ENCODE measurements at regions not wholly inside any gene's neighbourhood (a gene's known extent, or its start where the extent isn't known, plus 50 kb on each side); places are given as distances from the start of the nearest gene placed in this dataset.
"Not testable (repeated sequence)": the region's sequence is repeated elsewhere in the genome, so short reads cannot be mapped to it uniquely, and the experiment has no call there.

DNA sequence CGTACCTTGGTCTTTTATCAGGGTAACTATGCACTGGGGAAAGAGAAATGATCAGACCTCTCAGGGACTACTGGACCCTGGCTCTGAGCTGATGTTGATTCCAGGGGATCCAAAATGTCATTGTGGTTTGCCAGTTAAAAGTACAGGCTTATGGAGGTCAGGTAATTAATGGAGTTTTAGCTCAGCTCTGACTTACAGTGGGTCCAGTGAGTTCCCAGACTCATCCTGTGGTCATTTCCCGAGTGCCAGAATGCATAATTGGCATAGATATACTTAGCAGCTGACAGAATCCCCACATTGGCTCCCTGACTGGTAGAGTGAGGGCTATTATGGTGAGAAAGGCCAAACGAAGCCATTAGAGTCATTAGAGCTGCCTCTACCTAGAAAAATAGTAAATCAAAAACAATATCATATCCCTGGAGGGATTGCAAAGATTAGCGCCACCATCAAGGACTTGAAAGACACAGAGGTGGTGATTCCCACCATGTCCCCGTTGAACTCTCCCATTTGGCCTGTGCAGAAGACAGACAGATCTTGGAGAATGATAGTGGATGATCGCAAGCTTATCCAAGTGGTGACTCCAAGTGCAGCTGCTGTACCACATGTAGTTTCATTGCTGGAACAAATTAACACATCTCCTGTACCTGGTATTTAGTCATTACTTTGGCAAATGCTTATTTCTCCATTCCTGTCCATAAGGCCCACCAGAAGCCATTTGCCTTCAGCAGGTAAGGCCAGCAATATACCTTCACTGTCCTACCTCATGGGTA is 152.4 kb downstream of the THBS2 start:
- DNase-seq (ENCODE audit: low read depth): no peak

DNA sequence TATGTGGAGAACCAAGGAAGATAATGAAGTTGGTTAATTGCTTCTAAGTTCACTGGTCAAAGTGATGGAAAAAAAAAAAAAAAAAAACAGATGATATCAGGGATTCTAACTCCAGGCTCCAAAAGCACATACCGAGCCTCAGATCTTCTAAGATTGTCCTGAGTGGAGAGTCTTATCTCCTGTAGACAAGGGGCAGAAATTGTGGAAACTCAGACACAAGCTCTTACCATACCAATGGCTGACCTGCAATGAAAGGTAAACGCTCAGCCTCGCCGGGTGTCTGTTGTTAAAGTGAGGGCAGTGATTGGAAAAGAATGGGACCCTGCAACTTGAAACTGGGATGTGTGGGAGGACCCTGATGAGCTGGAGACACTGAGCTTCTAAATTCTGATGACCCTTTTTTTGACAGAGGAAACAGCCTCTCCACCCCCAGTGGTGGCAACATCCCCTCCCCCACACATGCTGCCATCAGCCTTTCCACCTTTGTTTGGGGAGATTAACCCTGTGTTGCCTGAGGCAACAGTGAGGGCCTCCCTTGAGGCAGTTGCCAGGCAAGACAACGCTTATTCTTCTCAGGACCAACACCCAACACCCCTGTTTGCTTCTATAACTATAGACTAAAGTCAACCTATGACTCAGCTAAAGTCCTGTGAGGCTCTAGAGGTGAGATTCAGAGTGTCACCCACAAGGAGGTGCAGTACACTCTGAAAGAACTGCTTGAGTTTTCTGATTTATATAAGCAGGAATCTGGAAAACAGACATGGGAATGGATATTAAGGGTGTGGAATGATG is 154.0 kb downstream of the THBS2 start:
- DNase-seq (ENCODE audit: low read depth): no peak

DNA sequence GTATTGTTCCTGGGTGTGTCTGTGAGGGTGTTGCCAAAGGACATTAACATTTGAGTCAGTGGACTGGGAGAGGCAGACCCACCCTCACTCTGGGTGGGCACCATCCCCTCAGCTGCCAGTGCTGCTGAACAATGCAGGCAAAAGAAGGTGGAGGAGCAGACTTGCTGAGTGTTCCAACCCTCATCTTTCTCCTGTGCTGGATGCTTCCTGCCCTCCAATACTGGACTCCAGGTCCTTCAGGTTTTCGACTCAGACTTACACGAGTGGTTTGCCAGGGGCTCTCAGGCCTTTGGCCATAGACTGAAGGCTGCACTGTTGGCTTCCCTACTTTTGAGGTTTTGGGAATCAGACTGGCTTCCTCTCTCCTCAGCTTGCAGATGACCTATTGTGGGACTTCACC is 155.0 kb downstream of the THBS2 start:
- not testable (repeated sequence) for DNase-seq (ENCODE audit: low read depth)

DNA sequence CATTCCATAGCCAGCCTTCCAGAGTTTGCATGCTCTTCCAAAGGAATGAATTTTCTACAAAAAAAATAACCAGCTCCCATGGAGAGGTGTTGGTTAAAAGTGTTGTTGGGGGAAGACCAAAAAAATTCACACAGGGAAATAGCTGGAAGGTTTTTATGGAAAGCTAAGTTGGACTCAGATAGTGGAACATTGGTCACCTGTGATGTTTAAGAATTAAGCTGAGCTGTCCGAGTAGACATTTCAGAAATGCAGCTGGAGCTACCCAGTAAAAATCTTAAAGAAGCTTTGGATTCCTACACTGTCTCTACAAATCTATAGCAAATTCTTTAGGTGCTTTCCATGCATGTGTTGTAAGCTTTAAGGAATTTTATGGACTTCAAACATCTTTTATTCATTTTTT is 155.5 kb downstream of the THBS2 start:
- DNase-seq (ENCODE audit: low read depth): no peak

DNA sequence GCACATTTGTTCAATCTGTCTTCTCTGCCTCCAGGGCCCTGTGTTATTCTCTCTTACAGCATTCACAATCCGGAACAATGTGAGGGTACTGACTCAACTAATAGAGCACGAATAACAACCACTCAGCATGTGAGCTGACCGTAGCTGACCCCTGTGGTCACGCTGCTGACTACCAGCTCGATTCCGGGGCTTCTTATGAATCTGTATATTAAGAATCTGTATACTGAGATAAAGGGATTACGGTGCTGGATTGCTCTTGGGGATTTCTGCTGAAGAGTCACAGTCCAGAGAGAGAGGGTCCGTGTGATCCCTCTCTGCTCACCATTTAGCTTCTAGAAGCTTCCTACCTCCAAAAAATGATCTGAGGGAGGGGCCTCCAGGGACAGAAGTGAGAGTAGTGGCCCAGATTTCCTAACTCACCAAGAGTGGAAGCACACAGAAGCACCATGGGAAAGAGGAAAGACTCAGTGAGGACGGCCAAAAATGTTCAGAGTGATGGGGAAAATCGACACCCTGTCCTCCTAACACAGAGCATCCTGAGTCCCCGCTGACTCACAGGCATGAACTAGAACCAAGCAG is 156.2 kb downstream of the THBS2 start:
- DNase-seq (ENCODE audit: low read depth): no peak

DNA sequence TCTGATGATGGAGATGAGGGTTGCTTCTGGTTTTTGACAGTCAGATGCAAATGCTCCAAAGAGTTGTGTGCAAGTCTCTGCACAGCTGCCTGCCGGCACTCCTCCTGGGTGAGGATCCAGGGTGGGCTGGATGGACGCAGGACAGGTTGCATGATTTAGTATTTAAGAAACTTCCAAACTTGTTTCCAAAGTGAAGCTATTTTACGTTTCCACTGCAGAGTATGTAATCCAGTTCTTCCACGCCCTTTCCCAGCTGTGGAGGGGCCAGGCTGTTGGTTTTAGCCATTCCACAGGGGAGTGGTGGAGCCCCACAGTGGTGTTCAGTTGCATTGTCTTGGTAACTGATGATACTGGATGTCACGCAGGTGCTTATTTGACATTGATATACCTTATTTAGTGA is 157.3 kb downstream of the THBS2 start:
- DNase-seq (ENCODE audit: low read depth): no peak

DNA sequence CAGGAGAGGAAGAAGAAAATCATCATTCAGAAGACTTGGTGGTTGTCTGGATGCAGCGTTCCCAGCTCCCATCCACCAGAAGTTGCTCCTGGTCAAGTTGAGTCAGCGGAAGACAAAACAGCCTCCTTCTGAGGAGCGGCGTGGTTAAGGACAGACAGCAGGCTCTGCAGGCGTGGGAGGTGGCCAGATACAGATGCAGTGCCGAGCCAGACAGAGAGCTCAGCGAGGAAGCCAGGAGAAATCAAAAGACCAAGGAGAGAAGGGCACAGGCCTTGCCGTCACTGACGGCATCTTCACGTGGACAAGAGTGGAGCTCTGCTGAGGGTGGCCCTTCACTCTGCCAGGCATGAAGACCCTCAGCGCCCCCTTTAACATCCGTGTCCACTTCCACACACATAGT is 158.5 kb downstream of the THBS2 start:
- DNase-seq (ENCODE audit: low read depth): no peak

DNA sequence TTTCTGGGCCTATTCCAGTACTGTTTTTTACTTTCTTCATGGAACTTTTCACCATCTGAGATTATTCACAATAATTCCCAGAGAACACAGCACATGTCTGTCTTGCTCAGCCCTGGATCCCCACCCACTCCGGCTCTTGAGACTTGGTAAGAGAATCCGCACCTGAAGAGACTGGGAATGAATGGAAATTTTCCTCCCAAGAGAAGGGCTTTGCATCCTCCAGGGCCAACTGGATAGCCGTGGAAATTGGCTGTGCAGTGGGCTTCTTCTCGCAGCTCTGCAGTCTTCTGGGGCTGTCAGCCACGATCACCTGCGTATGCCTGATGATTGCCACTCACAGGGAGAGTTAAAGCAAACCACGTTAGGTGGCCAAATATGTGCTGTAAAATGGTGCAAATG is 159.1 kb downstream of the THBS2 start:
- DNase-seq (ENCODE audit: low read depth): no peak

DNA sequence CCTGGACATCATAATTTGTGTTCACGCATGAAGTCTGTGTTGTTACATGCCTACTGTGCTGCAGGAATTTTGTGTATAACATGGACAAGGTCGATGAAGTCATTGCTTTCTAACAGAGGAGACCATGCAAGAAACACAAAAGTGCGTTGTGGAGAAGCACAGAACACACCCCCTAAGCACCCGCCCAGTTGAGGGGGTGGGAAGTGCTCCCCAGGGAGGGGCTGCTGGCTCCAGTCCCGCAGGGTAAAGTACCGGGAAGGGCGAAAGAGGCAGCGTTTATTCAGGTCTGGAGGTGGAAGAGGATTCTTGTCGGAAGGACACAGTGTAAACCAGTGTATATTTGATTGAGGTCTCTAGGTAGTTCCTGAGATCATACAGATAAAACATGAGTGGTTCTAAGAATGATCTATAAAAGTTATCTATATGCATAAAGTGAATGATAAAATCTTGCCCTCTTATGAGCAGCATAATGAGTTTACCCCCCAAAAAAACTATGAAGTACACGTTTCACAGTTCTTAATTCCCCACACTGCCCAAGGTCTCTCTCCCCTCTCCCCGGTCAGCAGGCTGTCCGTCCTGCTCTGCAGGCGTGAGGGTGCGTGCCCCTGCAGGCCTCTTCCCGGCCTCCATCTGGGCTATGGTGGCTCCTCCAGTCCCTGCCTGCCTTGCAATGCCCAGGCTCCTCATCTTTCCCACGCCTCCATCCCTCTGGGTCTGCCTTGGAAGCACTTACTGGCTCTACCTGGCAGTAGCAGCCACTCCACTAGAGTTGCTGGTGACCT is 159.7 kb downstream of the THBS2 start:
- no peak for DNase-seq (ENCODE audit: low read depth)

DNA sequence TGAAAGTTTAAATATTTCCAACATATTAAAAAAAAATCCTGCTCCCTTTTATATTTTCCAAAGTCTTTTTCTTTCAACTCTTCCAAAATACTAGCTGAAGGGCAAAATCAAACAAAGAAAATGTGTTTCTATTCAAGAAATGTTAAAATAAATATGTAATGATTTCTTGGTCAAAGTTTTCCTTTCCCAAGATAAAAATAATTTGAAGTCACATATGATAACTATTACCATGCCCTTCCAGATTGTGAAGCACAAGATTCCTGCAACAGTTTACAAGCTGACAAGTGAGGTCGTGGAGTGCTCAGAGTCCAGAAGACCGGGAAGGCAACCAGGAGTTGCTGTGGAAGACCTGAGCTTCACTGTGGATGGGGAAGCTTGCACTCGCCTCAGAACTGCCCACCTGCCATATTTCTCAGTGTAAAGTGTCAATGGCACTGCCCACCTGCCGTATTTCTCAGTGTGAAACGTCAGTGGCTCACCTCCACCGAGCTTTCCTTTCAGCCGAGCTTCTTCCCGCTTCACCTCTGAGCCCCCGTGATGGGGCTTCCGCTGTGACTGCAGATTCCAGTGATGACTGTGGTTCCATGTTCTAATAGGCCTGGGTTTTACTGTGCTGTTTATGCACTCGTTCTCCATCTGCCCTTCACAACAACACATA is 160.5 kb downstream of the THBS2 start:
- DNase-seq (ENCODE audit: low read depth): no peak

DNA sequence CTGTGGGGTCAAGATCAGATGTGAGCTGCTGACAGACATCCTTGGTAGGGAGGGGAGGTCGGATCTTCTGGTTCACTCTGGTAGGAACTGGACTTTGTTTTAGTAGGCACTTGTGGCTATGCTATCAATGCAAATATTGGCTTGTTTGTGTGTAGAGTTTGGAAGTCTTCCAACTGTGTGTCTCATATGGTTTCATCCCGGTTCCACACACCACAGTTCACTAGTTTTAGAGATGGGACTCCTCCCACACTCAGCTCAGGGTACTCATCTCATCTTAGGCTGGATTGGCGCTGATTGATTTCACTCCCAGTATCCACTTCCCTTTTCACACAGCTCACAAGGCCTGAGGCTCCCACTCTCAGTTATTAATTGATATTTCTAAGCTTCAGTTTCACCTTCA is 161.3 kb downstream of the THBS2 start:
- no peak for DNase-seq (ENCODE audit: low read depth)

DNA sequence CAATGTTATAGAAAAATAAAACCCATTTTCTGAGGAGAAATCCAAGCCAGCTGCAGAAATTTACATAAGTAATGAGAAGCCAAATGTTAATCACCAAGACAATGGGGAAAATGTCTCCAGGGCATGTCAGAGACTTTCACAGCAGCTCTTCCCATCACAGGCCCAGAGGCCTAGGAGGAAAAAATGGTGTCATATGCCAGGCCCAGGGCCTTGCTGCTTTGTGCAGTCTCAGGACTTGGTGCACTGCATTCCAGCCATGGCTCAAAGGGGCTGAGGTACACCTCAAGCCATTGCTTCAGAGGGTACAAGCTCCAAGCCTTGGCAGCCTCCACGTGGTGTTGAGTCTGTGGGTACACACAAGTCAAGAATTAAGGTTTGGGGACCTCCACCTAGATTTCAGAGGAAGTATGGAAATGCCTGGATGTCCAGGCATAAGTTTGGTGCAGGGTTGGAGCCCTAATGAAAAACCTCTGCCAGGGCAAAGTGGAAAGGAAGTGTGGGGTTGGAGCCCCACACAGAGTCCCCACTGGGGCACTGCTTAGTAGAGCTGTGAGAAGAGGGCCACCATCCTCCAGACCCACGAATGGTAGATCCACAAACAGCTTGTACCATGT is 163.0 kb downstream of the THBS2 start:
- not testable (repeated sequence) for DNase-seq (ENCODE audit: low read depth)

DNA sequence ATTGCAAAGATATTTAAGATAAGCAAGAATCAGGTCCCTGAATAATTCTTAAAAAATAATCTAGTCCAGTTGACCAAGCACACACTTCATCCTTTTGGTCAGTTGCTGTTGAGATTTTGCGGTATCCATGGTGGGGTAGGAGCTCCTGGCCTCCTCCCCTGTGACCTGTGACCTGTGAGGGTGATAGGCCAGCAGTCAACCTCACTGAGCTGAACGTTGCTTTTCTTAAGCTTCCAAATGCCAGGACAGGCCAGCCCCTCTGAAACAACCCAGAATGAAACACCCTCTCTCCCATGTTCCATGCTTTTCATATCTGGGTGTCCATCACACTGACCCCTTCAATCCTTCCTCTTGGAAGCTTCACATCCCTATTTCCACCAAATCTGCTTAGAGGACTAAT is 164.9 kb downstream of the THBS2 start:
- DNase-seq (ENCODE audit: low read depth): no peak

DNA sequence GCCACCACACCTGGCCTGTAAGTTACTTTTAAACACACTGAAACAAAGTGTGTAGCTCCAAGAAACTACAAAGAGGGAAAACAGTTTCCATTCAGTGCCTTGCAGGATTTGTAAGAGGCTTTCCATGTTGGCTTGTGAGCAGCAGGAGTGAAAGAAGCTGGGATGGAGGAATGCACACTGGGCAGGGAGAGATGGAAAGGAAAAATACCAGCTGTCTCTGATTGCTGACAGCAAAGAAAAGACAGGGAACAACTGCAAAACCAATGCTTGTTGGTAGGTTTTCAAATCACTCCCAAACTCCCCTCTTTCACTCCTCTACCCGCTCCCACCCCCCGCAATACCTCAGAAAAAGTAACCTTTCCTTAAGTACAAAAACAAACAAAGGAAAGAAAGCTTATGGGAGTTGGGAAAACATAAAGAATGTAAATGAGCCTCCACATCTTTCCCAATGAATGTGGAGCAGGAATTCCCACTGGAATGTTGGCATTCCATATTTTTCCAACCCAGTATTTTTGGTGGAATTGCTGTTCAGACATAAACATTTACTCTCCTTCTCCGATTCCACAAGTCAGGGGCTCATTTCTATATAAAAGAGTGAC is 166.1 kb downstream of the THBS2 start:
- no peak for DNase-seq (ENCODE audit: low read depth)

DNA sequence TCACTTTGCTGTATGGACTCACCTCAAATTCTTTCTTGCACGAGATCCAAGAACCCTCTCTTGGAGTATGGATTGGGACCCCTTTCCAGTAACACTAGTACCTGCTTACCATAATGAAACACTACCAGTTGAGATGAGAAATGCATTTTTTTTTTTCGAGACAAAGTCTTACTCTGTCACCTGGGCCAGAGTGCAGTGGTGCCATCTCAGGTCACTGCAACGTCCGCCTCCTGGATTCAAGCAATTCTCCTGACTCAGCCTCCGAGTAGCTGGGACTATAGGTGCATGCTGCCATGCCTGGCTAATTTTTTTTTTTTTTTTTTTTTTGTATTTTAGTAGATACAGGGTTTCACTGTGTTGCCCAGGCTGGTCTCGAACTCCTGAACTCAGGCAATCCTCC is 167.0 kb downstream of the THBS2 start:
- not testable (repeated sequence) for DNase-seq (ENCODE audit: low read depth)

DNA sequence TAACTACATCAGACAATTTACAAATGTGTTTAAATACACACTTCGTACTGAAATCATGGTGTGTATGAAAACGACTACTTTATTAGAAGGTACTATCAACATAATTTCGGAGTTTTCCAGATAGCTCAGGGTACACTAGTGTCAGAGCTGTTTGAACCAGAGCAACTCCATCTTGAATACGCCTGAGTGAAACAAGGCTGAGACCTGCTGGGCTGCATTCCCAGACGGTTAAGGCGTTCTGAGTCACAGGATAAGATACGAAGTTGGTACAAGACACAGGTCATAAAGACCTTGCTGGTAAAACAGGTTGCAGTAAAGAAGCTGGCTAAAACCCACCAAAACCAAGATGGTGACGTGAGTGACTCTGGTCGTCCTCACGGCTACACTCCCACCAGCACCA is 167.6 kb downstream of the THBS2 start:
- no peak for DNase-seq (ENCODE audit: low read depth)

DNA sequence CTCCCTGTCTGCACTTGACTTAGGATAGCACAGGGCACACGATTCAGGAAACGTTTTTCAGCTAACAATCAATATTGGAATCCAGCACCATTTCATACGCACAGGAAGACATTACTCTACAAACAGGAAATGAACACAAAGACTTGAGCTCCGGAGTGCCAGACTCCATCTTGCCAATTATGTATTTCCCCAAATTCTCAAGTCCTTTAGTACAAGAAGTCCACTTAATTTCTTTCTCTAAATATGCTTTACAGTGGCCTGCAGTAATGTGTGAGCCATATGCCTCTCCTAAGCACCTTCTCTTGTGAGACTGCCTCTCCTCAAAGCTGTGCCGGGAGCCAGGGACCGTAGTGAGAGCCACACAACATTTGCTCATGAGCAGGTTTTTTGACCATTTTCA is 168.2 kb downstream of the THBS2 start:
- DNase-seq (ENCODE audit: low read depth): no peak

DNA sequence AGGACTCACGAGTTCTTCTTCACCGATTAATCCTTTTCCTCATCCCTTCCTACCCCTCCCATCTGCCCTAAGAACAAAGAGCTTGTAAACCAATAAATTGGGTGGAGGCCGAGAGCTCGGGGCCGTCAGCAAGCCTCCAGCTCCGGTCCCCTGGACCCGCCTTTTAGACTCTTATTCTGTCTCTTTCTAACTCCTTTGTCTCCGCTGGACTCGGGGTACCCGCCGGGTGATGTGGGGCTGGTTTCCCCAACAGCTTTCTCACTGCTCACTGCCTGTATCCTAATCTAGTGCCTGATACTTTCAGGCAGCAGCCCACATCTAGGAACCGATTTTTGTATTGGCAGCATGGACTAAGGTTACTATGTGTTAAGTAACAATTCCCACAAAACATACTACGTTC is 169.1 kb downstream of the THBS2 start:
- not testable (repeated sequence) for DNase-seq (ENCODE audit: low read depth)

DNA sequence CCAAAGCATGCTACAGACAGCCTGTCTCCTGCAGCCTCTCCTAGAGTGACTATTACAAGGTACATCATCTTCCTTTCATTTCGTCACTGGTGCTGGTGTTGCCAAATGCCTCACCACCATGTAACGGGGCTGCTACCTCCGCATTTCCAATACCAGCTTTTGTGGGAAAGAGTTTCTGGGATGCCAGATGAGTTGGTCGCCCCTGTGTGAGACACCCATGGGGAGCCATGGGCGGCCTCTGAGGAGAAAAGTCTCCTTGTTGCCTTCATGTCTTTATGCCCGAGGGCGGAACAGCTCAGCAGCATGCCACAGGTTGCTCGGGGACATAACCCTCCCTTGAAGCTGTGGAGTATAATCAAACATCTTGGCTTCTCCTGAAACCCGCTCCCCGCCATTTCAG is 169.6 kb downstream of the THBS2 start:
- no peak for DNase-seq (ENCODE audit: low read depth)

DNA sequence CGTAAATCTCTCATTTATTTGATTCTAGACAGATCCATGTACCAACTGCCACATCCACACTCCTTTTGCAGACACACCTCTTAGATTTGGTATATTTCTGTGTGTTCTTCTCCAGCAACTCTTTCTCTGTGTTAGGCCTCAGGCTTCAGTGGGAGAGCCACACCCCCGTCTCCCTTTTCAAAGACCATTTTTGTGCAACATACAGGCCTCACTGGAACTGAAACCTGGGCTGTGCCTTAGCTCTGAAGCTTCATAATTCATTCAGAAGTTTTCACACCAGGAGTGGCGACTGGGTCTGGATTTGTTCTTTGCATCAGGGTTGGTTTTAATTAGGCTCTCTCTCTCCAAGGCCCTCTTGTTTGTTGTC is 170.2 kb downstream of the THBS2 start:
- DNase-seq (ENCODE audit: low read depth): no peak

DNA sequence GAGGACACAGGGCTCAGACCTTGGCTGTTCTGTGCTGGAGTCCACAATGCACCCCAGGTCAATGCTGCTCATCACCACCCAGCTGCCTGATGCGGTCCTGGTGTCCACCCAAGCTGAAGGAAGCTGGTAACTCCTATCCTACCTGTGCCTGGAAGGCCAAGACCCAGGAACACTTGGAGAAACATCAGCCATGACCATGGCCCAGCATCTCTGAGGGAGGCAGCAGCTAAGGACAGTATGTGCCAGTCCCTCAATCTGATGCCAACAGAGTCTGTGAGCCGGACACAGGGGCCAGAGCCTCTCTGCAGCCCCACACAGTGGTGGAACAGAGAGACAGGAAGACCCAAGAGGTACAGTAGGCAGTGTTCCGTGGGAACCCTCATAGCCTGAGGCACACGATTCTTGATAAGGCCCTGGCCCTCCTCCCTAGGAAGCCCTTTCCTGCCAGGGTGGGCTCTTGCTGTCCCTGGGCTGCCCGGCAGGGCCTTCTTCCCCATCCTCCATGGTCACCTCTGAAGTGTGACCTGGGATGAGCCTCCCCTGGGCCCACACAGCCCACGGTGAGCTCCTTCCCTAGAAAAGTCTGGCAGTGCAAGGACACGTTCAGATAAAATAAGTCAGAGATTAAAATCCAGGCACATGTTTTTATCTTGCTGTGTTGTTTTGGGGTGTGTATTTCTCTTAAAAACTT is 170.7 kb downstream of the THBS2 start:
- no peak for DNase-seq (ENCODE audit: low read depth)

All from activated T-helper 9 cell treated with anti-CD3 and anti-CD28 coated beads, Interleukin-2, amount 50 U/mL, for 16 hours (primary cell).